Activated T-helper 2 cell treated with anti-CD3 and anti-CD28 coated beads, Interferon-gamma antibody, Interleukin-2, Interleukin-4, amounts not matched to agents 10 μg/mL and 5 μg/mL and 100 μg/mL, durations not matched to agents 14 hours and 24 hours and 36 hours (primary cell): ENCODE measurements at regions not wholly inside any gene's neighbourhood (a gene's known extent, or its start where the extent isn't known, plus 50 kb on each side); places are given as distances from the start of the nearest gene placed in this dataset.

ENCODE experiments used
- DNase-seq: peaks from one replicate; pipeline ENCODE4 v3.0.0; 2021; ENCODE audit warnings: low spot score
- H3K27ac Mint-ChIP-seq: one replicate; pipeline ENCODE4 v1.8.0; 2021; ENCODE audit warnings: mixed read lengths
- H3K27me3 Mint-ChIP-seq: one replicate; pipeline ENCODE4 v1.8.0; 2021; ENCODE audit warnings: low read depth, mixed read lengths
- H3K36me3 Mint-ChIP-seq: one replicate; pipeline ENCODE4 v1.8.0; 2021; ENCODE audit warnings: low read depth, mixed read lengths
- H3K4me1 Mint-ChIP-seq: one replicate; pipeline ENCODE4 v1.8.0; 2021; ENCODE audit warnings: low read depth, mixed read lengths
- H3K4me3 Mint-ChIP-seq: one replicate; pipeline ENCODE4 v1.8.0; 2021; ENCODE audit warnings: low read depth, mild to moderate bottlenecking, moderate library complexity, mixed read lengths
- H3K9me3 Mint-ChIP-seq: one replicate; pipeline ENCODE4 v1.8.0; 2021; ENCODE audit warnings: mixed read lengths
- intact Hi-C: fragments of 100-400 bp; cut with micrococcal nuclease; formaldehyde crosslinking; loops from one replicate; pipeline ENCODE4 v1.15.1; 2023

DNA sequence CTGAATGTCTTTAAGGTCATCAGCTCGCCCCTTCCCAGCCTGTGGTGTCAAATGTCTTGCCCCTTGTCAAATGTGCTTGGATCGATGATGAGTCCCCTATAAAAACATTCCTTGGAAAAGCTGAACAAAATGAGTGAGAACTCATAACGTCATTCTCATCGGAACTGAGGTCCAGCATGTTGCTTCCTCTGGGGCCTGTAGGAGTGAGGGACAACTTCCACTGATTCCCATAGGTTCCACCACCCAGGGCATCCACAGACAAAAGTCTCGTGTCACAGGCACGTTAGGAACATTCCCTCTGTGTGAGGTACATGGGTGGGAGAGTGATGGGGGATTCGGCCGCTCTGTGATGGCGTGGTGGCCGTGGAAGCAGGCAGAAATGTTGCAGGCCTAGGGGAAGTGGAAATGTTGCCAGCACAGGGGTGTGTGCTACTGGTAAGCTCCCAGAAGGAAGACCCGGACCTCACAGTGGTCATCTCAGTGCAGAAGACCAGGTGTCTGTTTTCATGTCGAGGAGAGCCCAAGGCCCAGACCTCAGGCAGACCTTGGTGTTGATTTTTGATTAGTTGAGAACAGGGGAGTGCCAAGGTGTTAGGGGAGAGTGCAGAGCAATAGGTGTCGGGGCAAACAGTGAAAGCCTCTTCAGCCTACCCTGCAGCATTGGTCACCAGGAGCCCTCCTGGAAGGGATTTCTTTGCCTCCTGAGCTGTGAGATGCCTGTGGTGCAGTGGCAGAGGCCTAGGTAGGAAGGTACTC lies 96.8 kb downstream of the SNRPN start:
- H3K27me3 Mint-ChIP-seq, result no peaks in the 10 kb centered on the region
- peaks cover 79% of the 10 kb centered on the region for H3K36me3 Mint-ChIP-seq
- H3K27ac Mint-ChIP-seq, result no peak overlapping the region
- intact Hi-C loops, result no loop called here
- H3K9me3 Mint-ChIP-seq, result peaks cover 97% of the 10 kb centered on the region
- H3K4me1 Mint-ChIP-seq, result no peaks in the 10 kb centered on the region
- no peak overlapping the region for H3K4me3 Mint-ChIP-seq
- DNase-seq, result no peak

DNA sequence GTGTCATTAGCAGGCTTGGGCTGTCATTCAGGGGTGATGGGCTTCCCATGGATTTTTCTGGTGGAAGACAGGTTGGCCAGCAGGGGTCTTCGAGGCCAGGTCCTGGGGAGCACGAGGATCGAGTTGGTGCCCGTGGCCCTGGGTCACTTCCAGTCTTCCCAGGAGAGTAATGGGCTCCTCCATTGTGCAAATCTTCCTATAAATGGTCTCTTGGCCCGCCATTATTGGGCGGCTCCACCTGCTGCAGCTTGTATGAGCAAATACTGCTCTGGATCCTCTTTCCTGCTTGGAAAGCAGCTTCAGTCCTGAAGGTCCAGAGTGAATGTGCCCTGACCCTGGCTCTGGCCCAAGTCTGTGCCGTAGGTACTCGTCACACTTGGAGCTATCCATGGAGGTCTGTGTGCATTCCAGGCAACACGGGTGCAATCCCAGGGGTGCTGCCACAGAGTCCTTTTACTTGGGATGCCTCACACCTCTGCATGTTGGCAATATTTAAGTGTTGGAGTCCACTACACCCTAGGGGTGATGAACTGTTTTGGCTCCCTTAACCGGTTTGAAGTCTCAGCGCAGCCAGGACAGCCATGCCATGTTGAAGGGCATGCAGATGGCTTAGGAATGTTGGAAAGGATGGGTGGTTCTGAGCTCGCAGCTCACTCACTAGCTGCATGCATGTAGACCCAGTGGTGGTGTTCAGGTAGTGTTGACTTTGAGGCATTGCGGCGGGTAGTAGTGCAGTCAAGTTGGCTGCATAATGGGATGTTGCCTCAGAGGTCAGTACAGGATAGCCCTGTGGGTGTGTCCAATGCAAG lies 97.6 kb downstream of the SNRPN start:
- no peak overlapping the region for H3K4me3 Mint-ChIP-seq
- DNase-seq, result no peak
- H3K27ac Mint-ChIP-seq, result no peak overlapping the region
- H3K36me3 Mint-ChIP-seq, result peaks cover 78% of the 10 kb centered on the region
- no peaks in the 10 kb centered on the region for H3K27me3 Mint-ChIP-seq
- intact Hi-C loops, result no loop called here
- peaks cover 97% of the 10 kb centered on the region for H3K9me3 Mint-ChIP-seq
- no peaks in the 10 kb centered on the region for H3K4me1 Mint-ChIP-seq

DNA sequence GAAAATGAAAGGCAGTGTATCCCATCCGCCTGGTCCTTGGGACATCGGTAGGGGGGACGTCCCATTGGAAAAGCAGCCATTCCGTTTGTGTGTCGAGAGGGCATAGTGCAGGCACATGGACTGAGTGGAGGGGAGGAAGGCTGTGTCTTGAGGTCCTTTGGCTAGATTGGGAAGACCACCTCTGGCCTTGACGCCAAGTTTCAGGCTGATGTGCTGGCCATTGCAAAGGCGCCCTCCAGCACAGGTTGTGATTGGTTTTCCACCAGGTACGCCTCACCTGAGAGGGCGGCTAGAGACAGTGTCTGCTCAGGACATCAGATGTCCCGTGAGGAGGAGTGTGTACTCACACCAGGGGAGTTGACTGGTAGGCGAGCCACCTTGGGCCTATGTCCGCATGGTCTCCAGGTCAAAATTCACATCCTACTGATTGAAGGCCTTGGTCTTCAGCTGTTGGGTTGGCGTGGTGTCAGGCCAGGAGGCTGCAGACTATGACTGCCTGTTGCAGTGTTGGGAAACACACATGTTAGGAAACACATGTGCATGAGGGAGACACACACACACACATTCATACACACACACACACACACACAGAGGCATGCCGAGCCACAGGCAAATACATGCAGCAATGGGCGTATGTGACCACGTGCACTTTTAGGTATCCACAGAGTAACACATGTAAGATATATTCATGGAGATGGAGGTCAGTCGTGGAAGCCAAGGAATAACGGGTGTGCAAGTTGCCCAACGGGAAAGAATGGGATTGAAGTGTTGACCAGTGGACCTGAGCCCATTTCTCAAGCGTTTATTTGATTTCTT lies 98.4 kb downstream of the SNRPN start:
- Mint-ChIP-seq H3K4me3 (no peak overlapping the region), H3K27ac (no peak overlapping the region), H3K4me1 (no peaks in the 10 kb centered on the region), H3K9me3 (peaks cover 97% of the 10 kb centered on the region), H3K36me3 (peaks cover 80% of the 10 kb centered on the region), H3K27me3 (no peaks in the 10 kb centered on the region)
- intact Hi-C loops, result no loop called here
- DNase-seq, result no peak

DNA sequence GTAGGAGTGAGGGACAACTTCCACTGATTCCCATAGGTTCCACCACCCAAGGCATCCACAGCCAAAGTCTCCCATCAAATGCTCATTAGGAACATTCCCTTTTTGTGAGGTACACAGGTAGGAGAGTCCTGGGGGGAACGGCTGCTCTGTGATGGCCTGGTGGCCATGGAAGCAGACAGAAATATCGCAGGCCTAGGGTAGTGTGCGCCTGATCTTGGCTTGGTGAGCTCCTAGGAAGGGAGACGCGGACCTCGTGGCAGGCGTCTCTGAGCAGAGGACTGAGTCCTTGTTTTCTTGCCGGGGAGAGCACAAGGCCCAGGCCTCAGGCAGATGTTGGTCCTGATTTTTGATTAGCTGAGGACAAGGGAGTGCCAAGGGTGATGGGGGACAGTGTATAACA lies 99.5 kb downstream of the SNRPN start:
- Mint-ChIP-seq H3K27ac (no peak overlapping the region), H3K4me3 (no peak overlapping the region), H3K27me3 (no peaks in the 10 kb centered on the region), H3K4me1 (no peaks in the 10 kb centered on the region), H3K36me3 (peaks cover 87% of the 10 kb centered on the region), H3K9me3 (peaks cover 95% of the 10 kb centered on the region)
- intact Hi-C loops, result no loop called here
- DNase-seq, result no peak

DNA sequence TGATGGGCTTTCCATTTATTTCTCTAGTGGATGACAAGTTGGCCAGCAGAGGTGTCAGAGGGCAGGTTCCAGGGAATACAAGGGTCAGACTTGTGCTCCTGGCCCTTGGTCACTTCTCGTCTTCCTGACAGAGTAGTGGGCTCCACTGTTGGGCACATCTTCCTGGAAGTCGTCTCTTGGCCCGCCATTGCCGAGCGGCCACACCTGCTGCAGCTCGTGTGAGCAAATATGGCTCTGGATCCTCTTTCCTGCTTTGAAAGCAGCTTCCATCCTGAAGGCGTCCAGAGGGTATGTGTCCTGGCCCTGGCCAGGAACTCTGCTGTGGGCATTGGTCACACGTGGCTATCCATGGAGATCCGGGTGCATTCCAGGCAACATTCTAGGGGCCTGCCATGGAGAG lies 100.2 kb downstream of the SNRPN start:
- no peaks in the 10 kb centered on the region for H3K27me3 Mint-ChIP-seq
- H3K4me3 Mint-ChIP-seq, result no peak overlapping the region
- no peak overlapping the region for H3K27ac Mint-ChIP-seq
- peaks cover 95% of the 10 kb centered on the region for H3K9me3 Mint-ChIP-seq
- no peak for DNase-seq
- H3K4me1 Mint-ChIP-seq, result no peaks in the 10 kb centered on the region
- peaks cover 88% of the 10 kb centered on the region for H3K36me3 Mint-ChIP-seq
- intact Hi-C loops, result no loop called here

DNA sequence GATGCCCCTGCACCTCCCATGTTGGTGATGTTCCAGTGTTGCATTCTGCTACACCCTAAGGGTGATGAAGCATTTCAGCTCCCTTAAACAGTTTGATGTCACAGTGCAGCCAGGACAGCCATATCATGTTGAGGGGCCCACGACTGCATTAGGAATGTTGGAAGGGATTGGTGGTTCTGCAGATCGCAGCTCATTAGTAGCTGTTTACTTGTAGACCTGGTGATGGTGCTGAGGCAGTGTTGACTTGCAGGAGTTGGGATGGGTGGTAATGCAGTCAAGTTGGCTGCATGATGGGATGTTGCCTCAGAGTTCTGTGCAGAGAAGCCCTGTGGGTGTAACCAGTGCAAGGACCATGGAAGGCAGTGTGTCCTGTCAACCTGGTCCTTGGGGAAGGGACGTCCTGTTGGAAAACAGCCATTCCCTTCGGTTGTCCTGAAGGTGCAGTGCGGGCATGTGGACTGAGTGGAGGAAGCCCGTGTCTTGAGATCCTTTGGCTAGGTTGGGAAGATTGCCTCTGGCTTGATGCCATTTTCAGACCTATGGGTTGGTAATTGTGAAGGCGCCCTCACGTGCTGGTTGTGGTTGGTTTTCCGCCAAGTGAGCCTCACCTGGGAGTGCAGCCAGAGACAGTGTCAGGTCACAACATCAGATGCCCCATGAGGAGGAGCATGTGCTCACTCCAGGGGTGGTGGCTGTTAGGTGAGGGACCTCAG lies 100.7 kb downstream of the SNRPN start:
- Mint-ChIP-seq H3K27ac (no peak overlapping the region), H3K9me3 (peaks cover 95% of the 10 kb centered on the region), H3K27me3 (no peaks in the 10 kb centered on the region), H3K4me1 (no peaks in the 10 kb centered on the region), H3K4me3 (no peak overlapping the region), H3K36me3 (peaks cover 88% of the 10 kb centered on the region)
- intact Hi-C loops, result no loop called here
- DNase-seq, result no peak

DNA sequence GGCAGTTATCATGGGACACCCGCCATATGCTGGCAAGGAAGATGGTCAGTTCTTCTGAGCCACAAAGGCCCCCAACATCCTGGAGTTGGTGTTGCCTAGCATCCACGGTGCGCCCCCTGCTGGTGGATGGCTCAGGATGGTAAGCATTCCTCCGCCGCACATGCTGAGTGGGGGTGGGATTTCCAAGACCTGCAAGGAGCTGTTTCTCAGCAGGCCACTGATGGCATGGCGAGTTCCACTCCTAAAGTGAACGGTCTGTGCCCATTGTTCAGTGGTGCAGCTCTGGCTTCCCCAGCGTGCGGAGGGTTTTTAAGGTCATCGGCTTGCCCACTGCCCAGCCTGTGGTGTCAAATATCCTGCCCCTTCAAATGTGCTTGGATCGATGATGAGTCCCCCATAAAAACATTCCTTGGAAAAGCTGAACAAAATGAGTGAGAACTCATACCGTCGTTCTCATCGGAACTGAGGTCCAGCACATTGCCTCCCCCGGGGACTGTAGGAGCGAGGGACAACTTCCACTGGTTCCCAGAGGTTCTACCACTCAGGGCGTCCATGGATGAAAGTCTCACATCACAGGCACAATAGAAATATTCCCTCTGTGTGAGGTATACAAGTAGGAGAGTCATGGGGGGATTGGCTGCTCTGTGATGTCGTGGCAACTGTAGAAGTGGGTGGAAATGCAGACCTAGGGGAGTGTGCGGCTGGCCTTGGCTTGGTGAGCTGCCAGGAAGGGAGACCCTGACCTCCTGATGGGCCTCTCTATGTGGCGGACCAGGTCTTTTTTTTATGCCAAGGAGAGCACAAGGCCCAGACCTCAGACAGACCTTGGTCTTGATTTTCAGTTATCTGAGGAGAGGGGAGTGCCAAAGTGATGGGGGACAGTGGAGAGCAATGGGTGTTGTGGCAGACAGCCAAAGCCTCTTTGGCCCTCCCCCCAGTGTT lies 102.0 kb downstream of the SNRPN start:
- no peak for DNase-seq
- no peaks in the 10 kb centered on the region for H3K27me3 Mint-ChIP-seq
- peaks cover 88% of the 10 kb centered on the region for H3K36me3 Mint-ChIP-seq
- peaks cover 94% of the 10 kb centered on the region for H3K9me3 Mint-ChIP-seq
- intact Hi-C loops, result no loop called here
- H3K27ac Mint-ChIP-seq, result no peak overlapping the region
- no peak overlapping the region for H3K4me3 Mint-ChIP-seq
- H3K4me1 Mint-ChIP-seq, result no peaks in the 10 kb centered on the region

DNA sequence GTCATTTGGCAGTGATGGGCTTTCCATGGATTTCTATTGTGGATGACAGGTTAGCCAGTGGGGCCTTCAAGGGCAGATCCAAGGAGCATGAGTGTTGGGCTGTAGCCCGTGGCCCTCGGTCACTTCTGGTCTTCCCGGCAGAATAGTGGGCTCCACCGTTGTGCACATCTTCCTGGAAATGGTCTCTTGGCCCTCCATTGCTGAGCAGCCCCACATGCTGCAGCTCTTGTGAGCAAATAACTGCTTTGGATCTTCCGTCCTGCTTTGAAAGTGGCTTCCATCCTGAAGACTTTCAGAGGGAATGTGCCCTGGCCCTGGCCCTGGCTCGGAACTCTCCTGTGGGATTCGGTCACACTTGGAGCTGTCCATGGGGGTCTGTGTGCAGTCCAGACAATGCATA lies 102.8 kb downstream of the SNRPN start:
- H3K27me3 Mint-ChIP-seq, result no peaks in the 10 kb centered on the region
- intact Hi-C loops, result no loop called here
- H3K27ac Mint-ChIP-seq, result no peak overlapping the region
- peaks cover 94% of the 10 kb centered on the region for H3K9me3 Mint-ChIP-seq
- H3K4me3 Mint-ChIP-seq, result no peak overlapping the region
- DNase-seq, result no peak
- peaks cover 89% of the 10 kb centered on the region for H3K36me3 Mint-ChIP-seq
- no peaks in the 10 kb centered on the region for H3K4me1 Mint-ChIP-seq

DNA sequence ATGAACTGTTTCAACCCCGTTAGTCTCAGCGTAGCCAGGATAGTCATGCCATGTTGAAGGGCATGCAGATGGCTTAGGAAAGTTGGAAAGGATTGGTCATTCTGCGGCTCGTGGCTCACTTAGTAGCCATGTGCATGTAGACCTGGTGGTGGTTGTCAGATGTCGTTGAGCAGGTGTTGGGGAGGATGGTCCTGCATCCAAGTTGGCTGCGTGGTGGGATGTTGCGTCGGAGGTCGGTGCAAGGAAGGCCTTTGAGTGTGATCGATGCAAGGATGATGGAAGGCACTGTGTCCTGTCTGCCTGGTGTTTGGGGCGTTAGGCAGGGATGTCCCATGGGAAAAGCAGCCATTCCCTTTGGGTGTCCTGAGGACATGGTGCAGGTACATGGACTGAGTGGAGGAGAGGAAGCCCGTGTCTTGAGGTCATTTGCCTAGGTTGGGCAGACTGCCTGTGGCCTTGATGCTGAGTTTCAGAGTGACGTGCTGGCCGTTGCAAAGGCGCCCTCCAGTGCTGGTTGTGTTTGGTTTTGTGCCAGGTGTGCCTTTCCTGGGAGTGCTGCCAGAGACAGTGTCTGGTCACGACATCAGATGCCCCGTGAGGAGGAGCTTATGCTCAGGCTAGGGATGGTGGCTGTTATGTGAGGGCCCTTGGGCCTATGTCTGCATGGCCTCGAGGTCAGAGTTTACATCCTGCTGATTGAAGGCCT lies 103.4 kb downstream of the SNRPN start:
- intact Hi-C loops, result no loop called here
- Mint-ChIP-seq H3K4me3 (no peak overlapping the region), H3K27me3 (no peaks in the 10 kb centered on the region), H3K4me1 (no peaks in the 10 kb centered on the region), H3K9me3 (peaks cover 94% of the 10 kb centered on the region), H3K27ac (no peak overlapping the region), H3K36me3 (peaks cover 89% of the 10 kb centered on the region)
- DNase-seq, result no peak

DNA sequence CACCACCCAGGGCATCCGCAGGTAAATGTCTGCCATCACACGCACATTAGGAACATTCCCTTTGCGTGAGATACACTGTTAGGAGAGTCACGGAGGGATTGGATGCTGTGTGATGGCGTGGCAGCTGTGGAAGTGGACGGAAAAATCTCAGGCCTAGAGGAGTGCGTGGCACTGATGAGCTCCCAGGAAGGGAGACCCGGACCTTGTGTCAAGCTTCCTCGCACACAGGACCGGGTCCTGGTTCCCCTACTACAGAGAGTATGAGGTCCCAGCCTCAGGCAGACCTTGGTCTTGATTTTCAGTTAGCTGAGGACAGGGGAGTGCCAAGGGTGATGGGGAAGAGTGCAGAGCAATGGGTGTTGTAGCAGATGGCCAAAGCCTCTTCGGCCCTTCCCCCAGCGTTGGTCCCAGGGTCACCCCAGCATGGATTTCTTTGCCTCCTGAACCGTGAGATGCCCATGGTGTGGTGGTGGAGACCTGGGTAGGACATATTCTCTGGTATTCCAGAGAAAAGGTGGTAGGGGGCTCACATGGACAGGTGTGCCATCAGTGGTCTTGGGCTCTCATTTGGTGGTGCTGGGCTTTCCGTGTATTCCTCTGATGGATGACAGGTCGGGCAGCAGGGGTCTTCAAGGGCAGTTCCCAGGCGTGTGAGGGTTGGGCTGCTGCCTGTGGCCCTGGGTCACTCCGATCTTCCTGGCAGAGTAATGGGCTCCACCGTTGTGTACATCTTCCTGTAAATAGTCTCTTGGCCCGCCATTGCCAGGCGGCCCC lies 105.1 kb downstream of the SNRPN start:
- Mint-ChIP-seq H3K4me1 (no peaks in the 10 kb centered on the region), H3K4me3 (no peak overlapping the region), H3K27ac (no peak overlapping the region), H3K27me3 (no peaks in the 10 kb centered on the region), H3K36me3 (peaks cover 93% of the 10 kb centered on the region), H3K9me3 (peaks cover 95% of the 10 kb centered on the region)
- intact Hi-C loops, result no loop called here
- no peak for DNase-seq

DNA sequence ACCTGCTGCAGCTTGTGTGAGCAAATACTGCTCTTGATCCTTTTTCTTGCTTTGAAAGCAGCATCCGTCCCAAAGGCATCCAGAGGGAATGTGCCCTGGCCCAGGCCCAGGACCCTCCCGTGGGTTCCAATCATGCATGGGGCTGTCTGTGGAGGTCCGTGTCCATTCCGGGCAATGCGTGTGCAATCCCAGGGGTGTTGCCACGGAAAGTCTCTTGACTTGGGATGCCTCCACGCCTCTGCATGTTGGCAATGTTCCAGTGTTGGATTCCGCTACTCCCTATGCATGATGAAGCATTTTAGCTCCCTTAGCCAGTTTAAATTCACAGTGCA lies 105.7 kb downstream of the SNRPN start:
- intact Hi-C loops, result no loop called here

More for the DNA sequence above, 105.7 kb downstream of the SNRPN start:
- Mint-ChIP-seq H3K27me3 (no peaks in the 10 kb centered on the region), H3K9me3 (peaks cover 95% of the 10 kb centered on the region), H3K4me1 (no peaks in the 10 kb centered on the region), H3K36me3 (peaks cover 93% of the 10 kb centered on the region), H3K4me3 (no peak overlapping the region), H3K27ac (no peak overlapping the region)
- no peak for DNase-seq
